WTC11 (cell line): ENCODE measurements at regions not wholly inside any gene's neighbourhood (a gene's known extent, or its start where the extent isn't known, plus 50 kb on each side); places are given as distances from the start of the nearest gene placed in this dataset.

Experiments
- ATAC-seq: fragments of 200-7000 bp; cut with Tn5 transposase; 2 replicates; pipeline ENCODE4 v1.10.0; 2021; ENCODE audit warnings: mild to moderate bottlenecking, moderate library complexity
- CTCF ChIA-PET: fragments of 300-600 bp; sonication (Branson Sonifier 250); formaldehyde crosslinking; loops from one replicate; lab custom pipeline; 2021; ENCODE audit warnings: antibody characterized with exemption; lab: Charles Lee
- POLR2A ChIA-PET: fragments of 350-600 bp; sonication (Branson Sonifier 250); formaldehyde crosslinking; loops from one replicate; lab custom pipeline; 2021; ENCODE audit warnings: antibody characterized with exemption; lab: Charles Lee
- DNase-seq: peaks from one replicate; pipeline ENCODE4 v3.0.0; 2021; ENCODE audit warnings: low spot score
- H3K27ac Mint-ChIP-seq: 2 replicates; pipeline ENCODE4 v1.8.0; 2021; ENCODE audit warnings: mixed read lengths
- H3K27me3 Mint-ChIP-seq: 2 replicates; pipeline ENCODE4 v1.8.0; 2021; ENCODE audit warnings: low read depth, mild to moderate bottlenecking, moderate library complexity, mixed read lengths
- H3K36me3 Mint-ChIP-seq: 2 replicates; pipeline ENCODE4 v1.8.0; 2021; ENCODE audit warnings: mixed read lengths
- H3K4me1 Mint-ChIP-seq: 2 replicates; pipeline ENCODE4 v1.8.0; 2022; ENCODE audit warnings: mixed read lengths
- H3K4me3 Mint-ChIP-seq: 2 replicates; pipeline ENCODE4 v1.8.0; 2021; ENCODE audit warnings: mild to moderate bottlenecking, moderate library complexity, mixed read lengths
- H3K9me3 Mint-ChIP-seq: 2 replicates; pipeline ENCODE4 v1.8.0; 2021; ENCODE audit warnings: mixed read lengths
- AR ChIP-seq: fragments of 250-450 bp; sonication (Bioruptor Pico); IDR thresholded peaks from 2 replicates; pipeline ENCODE4 v1.9.0; 2021; ENCODE audit warnings: mild to moderate bottlenecking
- E2F4 ChIP-seq: sonication (generic); formaldehyde crosslinking; IDR thresholded peaks from 2 replicates; pipeline ENCODE4 v1.8.1; 2022; ENCODE audit warnings: low read depth, mild to moderate bottlenecking, moderate library complexity, missing genetic modification reagents, borderline replicate concordance
- E2F5 ChIP-seq: sonication (generic); formaldehyde crosslinking; IDR thresholded peaks from 2 replicates; pipeline ENCODE4 v1.8.1; 2022; ENCODE audit warnings: mild to moderate bottlenecking, moderate library complexity, missing genetic modification reagents
- ERG ChIP-seq: fragments of 250-450 bp; sonication (Bioruptor Pico); IDR thresholded peaks from 2 replicates; pipeline ENCODE4 v1.8.0; 2021; ENCODE audit warnings: mild to moderate bottlenecking
- KAT7 ChIP-seq: sonication (generic); formaldehyde crosslinking; IDR thresholded peaks from 2 replicates; pipeline ENCODE4 v1.8.1; 2023; ENCODE audit warnings: missing genetic modification reagents, mild to moderate bottlenecking, borderline replicate concordance
- MXD4 ChIP-seq: fragments of 250-450 bp; sonication (Bioruptor Pico); IDR thresholded peaks from 2 replicates; pipeline ENCODE4 v1.8.0; 2021; ENCODE audit warnings: mild to moderate bottlenecking, moderate library complexity, borderline replicate concordance
- NFATC4 ChIP-seq: fragments of 250-450 bp; sonication (Bioruptor Pico); IDR thresholded peaks from 2 replicates; pipeline ENCODE4 v1.9.0; 2021; ENCODE audit warnings: mild to moderate bottlenecking
- NFYB ChIP-seq: sonication (generic); formaldehyde crosslinking; conservative IDR thresholded peaks from 2 replicates; pipeline ENCODE4 v1.8.0; 2022; ENCODE audit warnings: low read depth, missing genetic modification reagents
- PRDM15 ChIP-seq: sonication (generic); formaldehyde crosslinking; IDR thresholded peaks from 2 replicates; pipeline ENCODE4 v1.8.0; 2022; ENCODE audit warnings: missing genetic modification reagents
- PREB ChIP-seq: sonication (generic); formaldehyde crosslinking; IDR thresholded peaks from 2 replicates; pipeline ENCODE4 v1.8.1; 2022; ENCODE audit warnings: mild to moderate bottlenecking, missing genetic modification reagents, moderate library complexity, borderline replicate concordance
- PRRX2 ChIP-seq: fragments of 250-450 bp; sonication (Bioruptor Pico); IDR thresholded peaks from 2 replicates; pipeline ENCODE4 v1.8.0; 2021; ENCODE audit warnings: mild to moderate bottlenecking
- RELA ChIP-seq: sonication (generic); formaldehyde crosslinking; IDR thresholded peaks from 2 replicates; pipeline ENCODE4 v1.8.1; 2022; ENCODE audit warnings: missing genetic modification reagents, mild to moderate bottlenecking, borderline replicate concordance
- STAT6 ChIP-seq: sonication (generic); formaldehyde crosslinking; conservative IDR thresholded peaks from 2 replicates; pipeline ENCODE4 v1.8.1; 2023; ENCODE audit warnings: mild to moderate bottlenecking, low read depth, missing genetic modification reagents, moderate library complexity
- ZMAT4 ChIP-seq: fragments of 250-450 bp; sonication (Bioruptor Pico); IDR thresholded peaks from 2 replicates; pipeline ENCODE4 v1.9.0; 2021; ENCODE audit warnings: mild to moderate bottlenecking
- ZNF232 ChIP-seq: sonication (generic); formaldehyde crosslinking; IDR thresholded peaks from 2 replicates; pipeline ENCODE4 v1.8.0; 2022; ENCODE audit warnings: mild to moderate bottlenecking, missing genetic modification reagents
- ZNF532 ChIP-seq: fragments of 250-450 bp; sonication (Bioruptor Pico); IDR thresholded peaks from 2 replicates; pipeline ENCODE4 v1.9.0; 2021; ENCODE audit warnings: mild to moderate bottlenecking, borderline replicate concordance

GRCh38 chr10:78832281-78832680 is 236.5 kb upstream of the ZMIZ1 start:
- POLR2A ChIA-PET, result no interaction called here
- no peak for DNase-seq
- no peak for TF ChIP-seq STAT6
- no peak for TF ChIP-seq ZNF232 (CRISPR knock-in tag)
- TF ChIP-seq ZMAT4 (CRISPR knock-in tag), result no peak
- no peak for TF ChIP-seq KAT7 (CRISPR knock-in tag)
- no peak for TF ChIP-seq PRDM15 (CRISPR knock-in tag)
- TF ChIP-seq NFYB (CRISPR knock-in tag), result no peak
- no peak for TF ChIP-seq RELA
- H3K4me1 Mint-ChIP-seq, result peaks cover 9% of the 10 kb centered on the region
- peaks cover 26% of the 10 kb centered on the region for H3K9me3 Mint-ChIP-seq
- ATAC-seq, result no peak
- CTCF ChIA-PET, result no interaction called here
- no peak overlapping the region for H3K4me3 Mint-ChIP-seq
- H3K27ac Mint-ChIP-seq, result no peak overlapping the region
- H3K36me3 Mint-ChIP-seq, result peaks cover 13% of the 10 kb centered on the region
- peaks cover 13% of the 10 kb centered on the region for H3K27me3 Mint-ChIP-seq

- ChIA-PET CTCF (no interaction called here), POLR2A (no interaction called here)
- peaks cover 22% of the 10 kb centered on the region for H3K27me3 Mint-ChIP-seq
- DNase-seq, result no peak
- no peak overlapping the region for H3K4me3 Mint-ChIP-seq
- peaks cover 20% of the 10 kb centered on the region for H3K36me3 Mint-ChIP-seq
- H3K4me1 Mint-ChIP-seq, result no peaks in the 10 kb centered on the region
- H3K27ac Mint-ChIP-seq, result no peak overlapping the region
- no peak for ATAC-seq
- peaks cover 36% of the 10 kb centered on the region for H3K9me3 Mint-ChIP-seq
- no peak for TF ChIP-seq ZNF532 (CRISPR knock-in tag)
- no peak for TF ChIP-seq MXD4 (CRISPR knock-in tag)
- no peak for TF ChIP-seq NFATC4 (CRISPR knock-in tag)
- TF ChIP-seq E2F4, result no peak
- TF ChIP-seq PRRX2, result no peak
- TF ChIP-seq ERG (CRISPR knock-in tag), result no peak
- no peak for TF ChIP-seq PREB (CRISPR knock-in tag)
- TF ChIP-seq AR (CRISPR knock-in tag), result no peak
- no peak for TF ChIP-seq E2F5 (CRISPR knock-in tag)
Observed at GRCh38 chr10:78838141-78838657, 230.6 kb upstream of the ZMIZ1 start.
